IMR-90 (cell line): ENCODE measurements at regions not wholly inside any gene's neighbourhood (a gene's known extent, or its start where the extent isn't known, plus 50 kb on each side); places are given as distances from the start of the nearest gene placed in this dataset.

Experiments used
- ATAC-seq: fragments of 200-7000 bp; cut with Tn5 transposase; 2 replicates; pipeline ENCODE4 v1.9.1; 2020; ENCODE audit warnings: low read depth, mild to moderate bottlenecking, moderate library complexity
- BruUV-seq: library from RNA; stranded (reverse); fragments of 400-500 nt; replicated peaks from 2 replicates; lab custom pipeline; 2021; lab: Mats Ljungman, UMichigan
- CTCF ChIA-PET: fragments of 300-600 bp; formaldehyde crosslinking; extraction: SDS; loops from one replicate; lab custom pipeline; 2021; ENCODE audit warnings: antibody characterized with exemption; lab: Yijun Ruan, JAX
- POLR2A ChIA-PET: fragments of 300-600 bp; sonication (Branson Sonifier 250); formaldehyde crosslinking; loops from one replicate; lab custom pipeline; 2022; ENCODE audit warnings: antibody characterized with exemption; ENCODE audit not compliant: unreplicated experiment; lab: Charles Lee
- DNase-seq: peaks from one replicate; pipeline ENCODE4 v3.0.0; 2013
- H2AFZ ChIP-seq: replicated peaks from 2 replicates; pipeline ENCODE3; 2013; ENCODE audit warnings: low read length, mild to moderate bottlenecking; ENCODE audit not compliant: poor library complexity
- H2AK5ac ChIP-seq: 2 replicates; pipeline ENCODE4 v1.6.1; 2013; ENCODE audit warnings: low read depth, low read length, inconsistent platforms
- H2AK9ac ChIP-seq: replicated peaks from 2 replicates; pipeline ENCODE3; 2013; ENCODE audit warnings: mild to moderate bottlenecking, low read depth, low read length, moderate library complexity; ENCODE audit not compliant: poor library complexity
- H2BK120ac ChIP-seq: 2 replicates; pipeline ENCODE4 v1.6.1; 2013; ENCODE audit warnings: low read depth, low read length, inconsistent platforms
- H2BK15ac ChIP-seq: 3 replicates; pipeline ENCODE4 v1.6.1; 2013; ENCODE audit warnings: low read depth, low read length, inconsistent platforms
- H2BK20ac ChIP-seq: 2 replicates; pipeline ENCODE4 v1.6.1; 2013; ENCODE audit warnings: low read depth, mild to moderate bottlenecking, inconsistent platforms, low read length, moderate library complexity
- H2BK5ac ChIP-seq: 2 replicates; pipeline ENCODE4 v1.6.1; 2013; ENCODE audit warnings: mild to moderate bottlenecking, low read depth, low read length, inconsistent platforms; ENCODE audit not compliant: poor library complexity, severe bottlenecking
- H3K14ac ChIP-seq: replicated peaks from 2 replicates; pipeline ENCODE4 v1.6.1; 2013; ENCODE audit warnings: low read depth, low read length, inconsistent platforms
- H3K18ac ChIP-seq: 2 replicates; pipeline ENCODE4 v1.6.1; 2013; ENCODE audit warnings: low read depth, low read length, control low read depth
- H3K23ac ChIP-seq: 2 replicates; pipeline ENCODE4 v1.6.1; 2013; ENCODE audit warnings: low read depth, low read length, inconsistent platforms
- H3K27ac ChIP-seq: 2 replicates; pipeline ENCODE4 v1.5.1; 2013; ENCODE audit warnings: mild to moderate bottlenecking, control low read depth, low read length; ENCODE audit not compliant: insufficient read depth
- H3K27me3 ChIP-seq: 2 replicates; pipeline ENCODE4 v1.6.1; 2013; ENCODE audit warnings: low read length; ENCODE audit not compliant: control insufficient read depth, insufficient read depth
- H3K36me3 ChIP-seq: 2 replicates; pipeline ENCODE4 v1.6.1; 2013; ENCODE audit warnings: low read length, mixed read lengths; ENCODE audit not compliant: control insufficient read depth, insufficient read depth
- H3K4ac ChIP-seq: 2 replicates; pipeline ENCODE4 v1.6.1; 2013; ENCODE audit warnings: low read depth, low read length, inconsistent platforms
- H3K4me1 ChIP-seq: 2 replicates; pipeline ENCODE4 v1.6.1; 2013; ENCODE audit warnings: low read length, mixed read lengths; ENCODE audit not compliant: control insufficient read depth, insufficient read depth
- H3K4me2 ChIP-seq: 2 replicates; pipeline ENCODE4 v1.6.1; 2013; ENCODE audit warnings: low read depth, mild to moderate bottlenecking, control low read depth, low read length, moderate library complexity
- H3K4me3 ChIP-seq: 2 replicates; pipeline ENCODE4 v1.5.1; 2013; ENCODE audit warnings: low read depth, mild to moderate bottlenecking, control low read depth, low read length, moderate library complexity; ENCODE audit not compliant: insufficient read depth
- H3K56ac ChIP-seq: 2 replicates; pipeline ENCODE4 v1.6.1; 2013; ENCODE audit warnings: low read length, inconsistent platforms; ENCODE audit not compliant: insufficient read depth; ENCODE audit errors: extremely low read depth
- H3K79me1 ChIP-seq, 2 experiments: 2 replicates each; pipeline ENCODE4 v1.6.1; 2013; ENCODE audit warnings: low read length in 2 of 2, inconsistent platforms in 1 of 2, low read depth in 1 of 2
- H3K9ac ChIP-seq: 2 replicates; pipeline ENCODE4 v1.6.1; 2013; ENCODE audit warnings: low read depth, low read length, control low read depth
- H3K9me1 ChIP-seq: 2 replicates; pipeline ENCODE4 v1.6.1; 2013; ENCODE audit warnings: low read length, inconsistent platforms; ENCODE audit not compliant: insufficient read depth
- H3K9me3 ChIP-seq: 2 replicates; pipeline ENCODE4 v1.6.1; 2013; ENCODE audit warnings: low read length; ENCODE audit not compliant: control insufficient read depth, insufficient read depth
- H4K20me1 ChIP-seq: 2 replicates; pipeline ENCODE4 v1.6.1; 2013; ENCODE audit warnings: low read length, inconsistent platforms; ENCODE audit not compliant: insufficient read depth
- H4K5ac ChIP-seq: 2 replicates; pipeline ENCODE4 v1.6.1; 2013; ENCODE audit warnings: mild to moderate bottlenecking, low read depth, low read length, control low read depth
- H4K8ac ChIP-seq, 2 experiments: 2 replicates each; pipeline ENCODE4 v1.6.1; 2013; ENCODE audit warnings: low read depth in 2 of 2, low read length in 2 of 2, control low read depth in 1 of 2, inconsistent platforms in 1 of 2
- H4K91ac ChIP-seq: 2 replicates; pipeline ENCODE4 v1.6.1; 2013; ENCODE audit warnings: low read depth, low read length, inconsistent platforms; ENCODE audit not compliant: insufficient read depth
- MAFK ChIP-seq: IDR thresholded peaks from 2 replicates; pipeline ENCODE4 v1.6.1; 2012; ENCODE audit warnings: low read depth, low read length, improper control_type of control experiment
- USF2 ChIP-seq: fragments of 150-350 bp; IDR thresholded peaks from 2 replicates; pipeline ENCODE4 v1.6.1; 2017; ENCODE audit warnings: mild to moderate bottlenecking, antibody characterized with exemption, low read length, low read depth
- WGBS, 2 experiments: methylation state at CpG; one replicate each; pipeline versions ENCODE4 v1.1.5 to v1.1.7; 2013; ENCODE audit warnings: missing lambda C conversion rate in 2 of 2; ENCODE audit not compliant: insufficient read length in 1 of 2; ENCODE audit errors: extremely low coverage in 2 of 2; 5-methylcytosine and 5-hydroxymethylcytosine counted together
- dilution Hi-C: fragments of 300-500 bp; cut with HindIII; formaldehyde crosslinking; loops from one replicate; pipeline ENCODE4 v1.14.3; 2018; ENCODE audit warnings: low sequenced_read_pairs; ENCODE audit not compliant: unreplicated experiment
- in situ Hi-C: fragments of 300-500 bp; cut with MboI; formaldehyde crosslinking; loops from 3 replicates; pipeline ENCODE4 v1.14.3; 2019; ENCODE audit warnings: low sequenced_read_pairs, inconsistent platforms, mixed read lengths
- intact Hi-C: fragments of 100-400 bp; cut with micrococcal nuclease; formaldehyde crosslinking; loops from 2 replicates; pipeline ENCODE4 v1.10.0; 2022

GRCh38 chr6:15897063-15897876, 231.6 kb upstream of the MYLIP start:
- intact Hi-C loops (loop anchor here (10.0 kb wide), 1 partner anchor 288 kb away; no protein-coding TSS in a partner anchor), dilution Hi-C loops (no loop called here), in situ Hi-C loops (no loop called here)
- Histone ChIP-seq H3K27me3 (no peaks in the 10 kb centered on the region; the same call in 1 of the 2 replicates), H3K9ac (no peak overlapping the region), H3K14ac (no peak overlapping the region), H3K23ac (no peak overlapping the region), H3K4me2 (peak overlapping the region; percentile 10; the same call in 1 of the 2 replicates), H3K27ac (peak overlapping the region; percentile 54; the same call in 1 of the 2 replicates), H3K9me1 (no peaks in the 10 kb centered on the region), H4K8ac (no peak overlapping the region), H2BK120ac (no peak overlapping the region), H2AK5ac (no peak overlapping the region), H3K9me3 (no peaks in the 10 kb centered on the region), H3K56ac (no peak overlapping the region), H3K79me1 (no peaks in the 10 kb centered on the region), H3K4me1 (no peaks in the 10 kb centered on the region), H2BK5ac (no peak overlapping the region), H2AFZ (no peak overlapping the region), H3K18ac (no peak overlapping the region; the same call in 1 of the 2 replicates), H3K36me3 (no peaks in the 10 kb centered on the region), H4K5ac (no peak overlapping the region), H4K20me1 (no peaks in the 10 kb centered on the region), H2BK20ac (no peak overlapping the region), H2AK9ac (no peak overlapping the region), H4K91ac (no peak overlapping the region), H2BK15ac (no peak overlapping the region), H3K4ac (no peak overlapping the region), H3K4me3 (no peak overlapping the region)
- ATAC-seq (0 out of 2 replicates have a peak, but pooled peaks have one; percentile 35), DNase-seq (peak; percentile 5)
- ChIA-PET CTCF (interaction anchor here (0.7 kb wide), 1 partner anchor 272 kb away, joined by 3 read pairs; no protein-coding TSS in a partner anchor), POLR2A (no interaction called here)
- TF ChIP-seq MAFK: no peak
- peak; percentile 72; the same call in 1 of the 2 replicates for TF ChIP-seq USF2
- WGBS, 2 experiments: 9% methylated on average over 4 of the region's 8 CpGs; no CpG with 5 or more reads in 1 of the 2 experiments
- no TSS peak for BruUV-seq
